GM10266 (cell line): ENCODE measurements at regions not wholly inside any gene's neighbourhood (a gene's known extent, or its start where the extent isn't known, plus 50 kb on each side); places are given as distances from the start of the nearest gene placed in this dataset.

Experiments
- DNase-seq: peaks from one replicate; pipeline ENCODE4 v3.0.0; 2012; ENCODE audit errors: extremely low spot score
- TF ChIP-seq, protein P1 (sequence below): IDR thresholded peaks from 2 replicates; pipeline ENCODE4 v1.5.1; 2012; ENCODE audit warnings: mild to moderate bottlenecking, low read depth; ENCODE audit not compliant: control insufficient read depth, insufficient read depth; ENCODE audit errors: missing control alignments

GRCh38 chr9:88694625-88695024 lies 159.6 kb downstream of the NXNL2 start:
- DNase-seq: no peak
- TF ChIP-seq, protein P1, sequence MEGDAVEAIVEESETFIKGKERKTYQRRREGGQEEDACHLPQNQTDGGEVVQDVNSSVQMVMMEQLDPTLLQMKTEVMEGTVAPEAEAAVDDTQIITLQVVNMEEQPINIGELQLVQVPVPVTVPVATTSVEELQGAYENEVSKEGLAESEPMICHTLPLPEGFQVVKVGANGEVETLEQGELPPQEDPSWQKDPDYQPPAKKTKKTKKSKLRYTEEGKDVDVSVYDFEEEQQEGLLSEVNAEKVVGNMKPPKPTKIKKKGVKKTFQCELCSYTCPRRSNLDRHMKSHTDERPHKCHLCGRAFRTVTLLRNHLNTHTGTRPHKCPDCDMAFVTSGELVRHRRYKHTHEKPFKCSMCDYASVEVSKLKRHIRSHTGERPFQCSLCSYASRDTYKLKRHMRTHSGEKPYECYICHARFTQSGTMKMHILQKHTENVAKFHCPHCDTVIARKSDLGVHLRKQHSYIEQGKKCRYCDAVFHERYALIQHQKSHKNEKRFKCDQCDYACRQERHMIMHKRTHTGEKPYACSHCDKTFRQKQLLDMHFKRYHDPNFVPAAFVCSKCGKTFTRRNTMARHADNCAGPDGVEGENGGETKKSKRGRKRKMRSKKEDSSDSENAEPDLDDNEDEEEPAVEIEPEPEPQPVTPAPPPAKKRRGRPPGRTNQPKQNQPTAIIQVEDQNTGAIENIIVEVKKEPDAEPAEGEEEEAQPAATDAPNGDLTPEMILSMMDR: no peak

DNA sequence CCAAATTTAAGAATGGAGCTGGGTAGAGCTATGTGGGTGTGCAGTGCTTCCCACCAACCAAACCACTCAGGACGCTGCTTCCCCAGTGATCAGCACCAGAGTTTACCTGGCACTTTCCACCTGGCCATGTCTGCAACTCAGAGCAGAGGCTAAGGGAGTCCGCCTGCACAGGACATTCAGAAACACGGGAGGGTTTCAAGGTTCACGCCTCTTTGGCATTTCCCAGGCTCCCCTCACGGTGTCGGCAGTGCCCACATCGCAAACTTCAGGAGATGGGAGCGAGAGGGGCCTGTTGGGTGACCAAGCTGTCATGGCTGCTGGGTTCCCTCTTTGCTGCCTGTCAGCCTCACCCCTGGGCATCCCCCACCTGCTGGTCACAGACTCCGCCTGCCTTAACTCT lies 161.5 kb downstream of the NXNL2 start:
- DNase-seq: no peak
- TF ChIP-seq, protein P1: no peak

- no peak for DNase-seq
- TF ChIP-seq, protein P1: no peak
These were observed 162.9 kb downstream of the NXNL2 start for GRCh38 chr9:88697764-88698432.

DNA sequence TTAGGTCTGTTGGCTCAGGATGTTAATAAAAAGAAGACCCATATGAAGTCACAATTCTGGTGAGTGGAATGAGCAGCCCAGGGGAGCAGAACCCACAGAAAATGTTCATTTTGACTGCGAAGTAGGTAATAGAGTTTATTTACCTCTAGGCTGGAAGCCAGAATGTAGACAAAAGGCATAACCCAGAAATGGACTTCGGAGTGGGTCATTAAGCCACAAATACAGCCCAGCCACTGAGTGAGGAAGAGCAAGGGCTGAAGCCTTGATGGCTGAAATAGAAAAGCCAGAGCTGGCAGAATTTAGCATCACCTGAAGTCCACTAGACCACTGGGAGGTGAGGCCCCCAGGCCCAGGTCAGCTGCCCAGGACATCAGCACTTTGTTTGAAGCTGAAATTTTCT lies 168.0 kb downstream of the NXNL2 start:
- no peak for DNase-seq
- TF ChIP-seq, protein P1: no peak

- DNase-seq: no peak
- TF ChIP-seq, protein P1: no peak
These were observed 171.5 kb downstream of the NXNL2 start for GRCh38 chr9:88706193-88707113.

DNA sequence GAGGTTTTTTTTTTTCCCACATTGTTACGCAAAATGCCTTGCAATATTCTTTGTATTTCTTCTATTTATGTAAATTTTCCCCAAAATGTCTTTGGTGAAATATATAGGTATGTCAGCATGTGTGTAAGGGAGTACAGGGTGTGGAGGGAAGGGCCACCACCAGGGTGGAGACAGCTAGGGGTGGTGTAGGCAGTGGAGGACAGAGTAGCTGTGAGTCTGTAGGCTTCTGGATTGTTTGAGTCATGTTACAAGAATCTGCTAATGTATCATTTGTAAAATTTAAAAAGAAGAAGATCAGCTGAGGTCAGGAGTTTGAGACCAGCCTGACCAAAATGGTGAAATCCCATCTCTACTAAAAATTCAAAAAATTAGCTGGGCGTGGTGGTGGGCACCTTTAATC lies 175.5 kb downstream of the NXNL2 start:
- TF ChIP-seq, protein P1: no peak

DNA sequence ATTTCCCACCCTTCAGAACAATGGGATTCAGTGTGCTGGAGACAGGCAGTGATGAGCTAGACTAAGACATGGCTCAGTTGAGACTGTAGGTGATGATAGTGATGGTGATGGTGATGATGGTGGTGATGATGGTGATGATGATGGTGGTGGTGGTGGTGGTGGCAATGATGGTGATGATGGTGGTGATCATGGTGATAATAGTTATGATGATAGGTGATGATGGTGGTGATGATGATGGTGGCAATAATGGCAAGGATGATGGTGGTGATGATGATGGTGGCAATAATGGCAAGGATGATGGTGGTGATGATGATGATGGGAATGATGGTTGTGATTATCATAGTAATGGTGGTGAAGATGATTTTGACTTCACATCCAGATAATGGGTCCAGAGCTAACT lies 176.7 kb downstream of the NXNL2 start:
- no peak for DNase-seq
- TF ChIP-seq, protein P1: no peak

More for the DNA sequence above, 175.5 kb downstream of the NXNL2 start:
- DNase-seq: no peak
